ENCODE measurements at regions not wholly inside any gene's neighbourhood (a gene's known extent, or its start where the extent isn't known, plus 50 kb on each side); places are given as distances from the start of the nearest gene placed in this dataset.

- no peaks in the 10 kb centered on the region for H3K36me3 Mint-ChIP-seq (ENCODE audit: low read depth)
- no peaks in the 10 kb centered on the region for H3K9me3 Mint-ChIP-seq (ENCODE audit: insufficient read depth)
- no peaks in the 10 kb centered on the region for H3K4me1 Mint-ChIP-seq (ENCODE audit: low read depth)
- POLR2A ChIA-PET: no interaction called here
- ATAC-seq (no peak), DNase-seq (no peak)
- CTCF ChIA-PET: no interaction called here
- H3K4me3 Mint-ChIP-seq: no peak overlapping the region
- no peak overlapping the region for H3K27ac Mint-ChIP-seq
- no peaks in the 10 kb centered on the region for H3K27me3 Mint-ChIP-seq (ENCODE audit: low read depth)
These were observed 478.4 kb upstream of the GOT2 start for GRCh38 chr16:59212492-59213024.

- no peak overlapping the region for H3K4me3 Mint-ChIP-seq
- H3K27ac Mint-ChIP-seq: no peak overlapping the region
- ChIA-PET POLR2A (no interaction called here), CTCF (no interaction called here)
- DNase-seq (no peak), ATAC-seq (no peak)
- no peaks in the 10 kb centered on the region for H3K36me3 Mint-ChIP-seq (ENCODE audit: low read depth)
- no peaks in the 10 kb centered on the region for H3K4me1 Mint-ChIP-seq (ENCODE audit: low read depth)
- no peaks in the 10 kb centered on the region for H3K9me3 Mint-ChIP-seq (ENCODE audit: insufficient read depth)
- no peaks in the 10 kb centered on the region for H3K27me3 Mint-ChIP-seq (ENCODE audit: low read depth)
These were observed 476.9 kb upstream of the GOT2 start for GRCh38 chr16:59210955-59211541.

GRCh38 chr16:59205403-59205802 is 471.3 kb upstream of the GOT2 start:
- Mint-ChIP-seq H3K4me1 (ENCODE audit: low read depth) (no peaks in the 10 kb centered on the region), H3K27me3 (ENCODE audit: low read depth) (no peaks in the 10 kb centered on the region), H3K9me3 (ENCODE audit: insufficient read depth) (no peaks in the 10 kb centered on the region), H3K27ac (no peak overlapping the region), H3K4me3 (no peak overlapping the region), H3K36me3 (ENCODE audit: low read depth) (no peaks in the 10 kb centered on the region)
- ATAC-seq (no peak), DNase-seq (no peak)
- ChIA-PET POLR2A (no interaction called here), CTCF (no interaction called here)

GRCh38 chr16:59204589-59204988 is 470.5 kb upstream of the GOT2 start:
- no peak for DNase-seq
- ChIA-PET CTCF (no interaction called here), POLR2A (no interaction called here)
- H3K36me3 Mint-ChIP-seq (ENCODE audit: low read depth): no peaks in the 10 kb centered on the region
- no peaks in the 10 kb centered on the region for H3K4me1 Mint-ChIP-seq (ENCODE audit: low read depth)
- no peaks in the 10 kb centered on the region for H3K27me3 Mint-ChIP-seq (ENCODE audit: low read depth)
- no peak overlapping the region for H3K27ac Mint-ChIP-seq
- ATAC-seq: no peak
- no peaks in the 10 kb centered on the region for H3K9me3 Mint-ChIP-seq (ENCODE audit: insufficient read depth)
- no peak overlapping the region for H3K4me3 Mint-ChIP-seq

GRCh38 chr16:59202233-59202862 is 468.2 kb upstream of the GOT2 start:
- DNase-seq: no peak
- Mint-ChIP-seq H3K27ac (no peak overlapping the region), H3K4me3 (no peak overlapping the region), H3K27me3 (ENCODE audit: low read depth) (no peaks in the 10 kb centered on the region), H3K36me3 (ENCODE audit: low read depth) (no peaks in the 10 kb centered on the region), H3K9me3 (ENCODE audit: insufficient read depth) (no peaks in the 10 kb centered on the region), H3K4me1 (ENCODE audit: low read depth) (no peaks in the 10 kb centered on the region)
- CTCF ChIA-PET: no interaction called here
- no peak for ATAC-seq
- POLR2A ChIA-PET: no interaction called here

- H3K4me3 Mint-ChIP-seq: no peak overlapping the region
- H3K27me3 Mint-ChIP-seq (ENCODE audit: low read depth): no peaks in the 10 kb centered on the region
- ATAC-seq (no peak), DNase-seq (no peak)
- CTCF ChIA-PET: no interaction called here
- POLR2A ChIA-PET: no interaction called here
- H3K9me3 Mint-ChIP-seq (ENCODE audit: insufficient read depth): no peaks in the 10 kb centered on the region
- no peaks in the 10 kb centered on the region for H3K36me3 Mint-ChIP-seq (ENCODE audit: low read depth)
- no peaks in the 10 kb centered on the region for H3K4me1 Mint-ChIP-seq (ENCODE audit: low read depth)
- no peak overlapping the region for H3K27ac Mint-ChIP-seq
These were observed 467.7 kb upstream of the GOT2 start for GRCh38 chr16:59201821-59202220.

- H3K27ac Mint-ChIP-seq: no peak overlapping the region
- H3K27me3 Mint-ChIP-seq (ENCODE audit: low read depth): no peaks in the 10 kb centered on the region
- CTCF ChIA-PET: no interaction called here
These were observed 467.0 kb upstream of the GOT2 start for GRCh38 chr16:59201160-59201559.

GRCh38 chr16:59198487-59198886 is 464.4 kb upstream of the GOT2 start:
- DNase-seq (no peak), ATAC-seq (no peak)
- CTCF ChIA-PET: interaction anchor here (0.5 to 1.2 kb wide), 2 partner anchors 11 to 1212 kb away, joined by 3 read pairs; no protein-coding TSS in a partner anchor
- Mint-ChIP-seq H3K4me1 (ENCODE audit: low read depth) (no peaks in the 10 kb centered on the region), H3K4me3 (no peak overlapping the region), H3K27ac (no peak overlapping the region), H3K27me3 (ENCODE audit: low read depth) (no peaks in the 10 kb centered on the region), H3K36me3 (ENCODE audit: low read depth) (no peaks in the 10 kb centered on the region), H3K9me3 (ENCODE audit: insufficient read depth) (no peaks in the 10 kb centered on the region)
- POLR2A ChIA-PET: no interaction called here

More at GRCh38 chr16:59201160-59201559, 467.0 kb upstream of the GOT2 start:
- ATAC-seq (no peak), DNase-seq (no peak)
- Mint-ChIP-seq H3K4me3 (no peak overlapping the region), H3K36me3 (ENCODE audit: low read depth) (no peaks in the 10 kb centered on the region), H3K4me1 (ENCODE audit: low read depth) (no peaks in the 10 kb centered on the region), H3K9me3 (ENCODE audit: insufficient read depth) (no peaks in the 10 kb centered on the region)
- POLR2A ChIA-PET: no interaction called here

- DNase-seq: no peak
- Mint-ChIP-seq H3K36me3 (ENCODE audit: low read depth) (no peaks in the 10 kb centered on the region), H3K9me3 (ENCODE audit: insufficient read depth) (no peaks in the 10 kb centered on the region), H3K27me3 (ENCODE audit: low read depth) (no peaks in the 10 kb centered on the region), H3K27ac (no peak overlapping the region), H3K4me3 (no peak overlapping the region), H3K4me1 (ENCODE audit: low read depth) (no peaks in the 10 kb centered on the region)
- ATAC-seq: no peak
- CTCF ChIA-PET: no interaction called here
- POLR2A ChIA-PET: no interaction called here
These were observed 461.1 kb upstream of the GOT2 start for GRCh38 chr16:59195242-59195641.

GRCh38 chr16:59193637-59194036 is 459.5 kb upstream of the GOT2 start:
- ChIA-PET CTCF (no interaction called here), POLR2A (no interaction called here)
- no peak overlapping the region for H3K27ac Mint-ChIP-seq
- H3K4me3 Mint-ChIP-seq: no peak overlapping the region
- no peaks in the 10 kb centered on the region for H3K27me3 Mint-ChIP-seq (ENCODE audit: low read depth)
- ATAC-seq: no peak
- DNase-seq: no peak
- no peaks in the 10 kb centered on the region for H3K36me3 Mint-ChIP-seq (ENCODE audit: low read depth)
- no peaks in the 10 kb centered on the region for H3K9me3 Mint-ChIP-seq (ENCODE audit: insufficient read depth)
- no peaks in the 10 kb centered on the region for H3K4me1 Mint-ChIP-seq (ENCODE audit: low read depth)

- Mint-ChIP-seq H3K4me1 (ENCODE audit: low read depth) (no peaks in the 10 kb centered on the region), H3K4me3 (no peak overlapping the region), H3K36me3 (ENCODE audit: low read depth) (no peaks in the 10 kb centered on the region), H3K27me3 (ENCODE audit: low read depth) (no peaks in the 10 kb centered on the region), H3K9me3 (ENCODE audit: insufficient read depth) (no peaks in the 10 kb centered on the region), H3K27ac (no peak overlapping the region)
- POLR2A ChIA-PET: no interaction called here
- DNase-seq (peak; percentile 48), ATAC-seq (peak; percentile 42)
- CTCF ChIA-PET: no interaction called here
These were observed 458.6 kb upstream of the GOT2 start for GRCh38 chr16:59192551-59193199.

- Mint-ChIP-seq H3K36me3 (ENCODE audit: low read depth) (no peaks in the 10 kb centered on the region), H3K9me3 (ENCODE audit: insufficient read depth) (no peaks in the 10 kb centered on the region), H3K27me3 (ENCODE audit: low read depth) (no peaks in the 10 kb centered on the region), H3K4me3 (no peak overlapping the region), H3K4me1 (ENCODE audit: low read depth) (no peaks in the 10 kb centered on the region), H3K27ac (no peak overlapping the region)
- DNase-seq (no peak), ATAC-seq (no peak)
- ChIA-PET CTCF (no interaction called here), POLR2A (no interaction called here)
These were observed 456.6 kb upstream of the GOT2 start for GRCh38 chr16:59190731-59191130.
